HG02943 (cell line): ENCODE measurements at regions not wholly inside any gene's neighbourhood (a gene's known extent, or its start where the extent isn't known, plus 50 kb on each side); places are given as distances from the start of the nearest gene placed in this dataset.

Experiments
- ATAC-seq: cut with Tn5 transposase; IDR thresholded peaks from one replicate; pipeline ENCODE4 v1.9.1; 2021; ENCODE audit warnings: mild to moderate bottlenecking, low read depth, moderate library complexity; ENCODE audit not compliant: unreplicated experiment

GRCh38 chr20:1811621-1812498 lies 83.3 kb upstream of the SIRPA start:
- ATAC-seq = no peak

- ATAC-seq = no peak
Observed at GRCh38 chr20:1810926-1811620, 84.1 kb upstream of the SIRPA start.

GRCh38 chr20:1810572-1810925 lies 84.7 kb upstream of the SIRPA start:
- no peak for ATAC-seq

GRCh38 chr20:1809611-1810510 lies 85.3 kb upstream of the SIRPA start:
- ATAC-seq = no peak

- no peak for ATAC-seq
Observed at GRCh38 chr20:1809131-1809572, 86.1 kb upstream of the SIRPA start.

- no peak for ATAC-seq
Observed at GRCh38 chr20:1808101-1808500, 87.1 kb upstream of the SIRPA start.

- no peak for ATAC-seq
Observed at GRCh38 chr20:1807394-1807793, 87.8 kb upstream of the SIRPA start.

GRCh38 chr20:1806456-1806855 lies 88.8 kb upstream of the SIRPA start:
- no peak for ATAC-seq

- ATAC-seq = no peak
Observed at GRCh38 chr20:1805816-1806215, 89.4 kb upstream of the SIRPA start.

- no peak for ATAC-seq
Observed at GRCh38 chr20:1805161-1805581, 90.0 kb upstream of the SIRPA start.

GRCh38 chr20:1804554-1804956 lies 90.7 kb upstream of the SIRPA start:
- no peak for ATAC-seq

- no peak for ATAC-seq
Observed at GRCh38 chr20:1803932-1804501, 91.2 kb upstream of the SIRPA start.

GRCh38 chr20:1803061-1803931 lies 91.9 kb upstream of the SIRPA start:
- no peak for ATAC-seq

- no peak for ATAC-seq
Observed at GRCh38 chr20:1802385-1803060, 92.7 kb upstream of the SIRPA start.

GRCh38 chr20:1801929-1802306 lies 93.3 kb upstream of the SIRPA start:
- no peak for ATAC-seq

GRCh38 chr20:1801225-1801928 lies 93.8 kb upstream of the SIRPA start:
- no peak for ATAC-seq

- no peak for ATAC-seq
Observed at GRCh38 chr20:1800777-1801176, 94.4 kb upstream of the SIRPA start.

- no peak for ATAC-seq
Observed at GRCh38 chr20:1800180-1800579, 95.0 kb upstream of the SIRPA start.
